Activated CD8-positive, alpha-beta memory T cell treated with anti-CD3 and anti-CD28 coated beads, Interleukin-2, amount 50 U/mL, for 24 hours (primary cell): ENCODE measurements at regions not wholly inside any gene's neighbourhood (a gene's known extent, or its start where the extent isn't known, plus 50 kb on each side); places are given as distances from the start of the nearest gene placed in this dataset.
"Not testable (repeated sequence)": the region's sequence is repeated elsewhere in the genome, so short reads cannot be mapped to it uniquely, and the experiment has no call there.

Source experiments
- DNase-seq: peaks from one replicate; pipeline ENCODE4 v3.0.0-alpha.2; 2020; ENCODE audit errors: extremely low read depth

DNA sequence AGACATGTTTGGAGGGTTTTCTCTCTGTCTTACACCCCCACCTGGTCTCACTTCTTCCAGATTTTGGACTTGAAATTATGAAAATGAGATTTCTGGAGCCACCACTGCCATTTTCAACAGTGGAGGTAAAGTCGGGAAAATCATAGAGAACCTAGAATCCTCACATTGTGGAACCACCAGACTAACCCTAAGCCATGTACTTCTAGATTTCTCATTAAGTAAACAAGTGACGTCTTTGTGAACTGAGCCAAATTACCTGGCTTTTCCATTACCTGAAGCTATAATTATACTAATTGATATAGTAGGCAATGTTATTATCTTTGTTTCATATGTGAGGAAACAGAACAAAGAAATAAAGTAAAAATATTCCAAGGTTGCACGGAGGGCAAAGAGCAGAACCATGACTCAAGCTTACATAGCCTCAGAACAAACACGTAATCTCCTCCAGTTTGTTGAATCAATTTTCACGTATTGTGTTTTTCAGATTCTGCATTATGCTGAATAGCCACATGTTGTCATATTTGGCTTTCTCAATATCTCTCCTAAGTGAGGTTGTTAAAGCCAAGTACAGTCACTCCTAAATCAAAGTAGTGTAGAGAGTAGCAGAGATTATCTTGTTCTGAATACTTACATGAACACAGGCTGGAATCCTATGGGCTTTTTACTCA lies 101.3 kb upstream of the CMC1 start:
- DNase-seq: no peak

- DNase-seq: no peak
These were observed 100.8 kb upstream of the CMC1 start for GRCh38 chr3:28140664-28141063.

DNA sequence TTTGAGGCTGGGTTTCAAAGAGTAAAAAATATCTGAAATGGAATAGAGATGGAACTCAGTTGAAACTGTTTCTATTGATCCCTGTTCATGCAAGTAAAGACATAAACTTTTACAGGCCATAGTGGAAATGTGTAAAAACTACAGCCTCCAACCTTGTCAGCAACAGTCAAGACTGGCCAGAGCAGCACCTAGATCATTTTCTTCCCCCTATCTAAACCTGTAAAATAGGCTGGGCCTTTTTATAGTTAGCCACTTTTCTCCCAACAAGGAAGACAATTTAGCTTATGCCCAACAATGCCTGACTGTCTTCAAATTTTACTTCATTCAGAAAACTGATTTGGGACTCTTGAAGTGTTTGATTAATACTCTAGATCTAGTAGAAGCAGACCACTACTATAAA lies 91.5 kb upstream of the CMC1 start:
- no peak for DNase-seq

GRCh38 chr3:28150465-28151206 lies 90.8 kb upstream of the CMC1 start:
- no peak for DNase-seq

- DNase-seq: no peak
These were observed 90.2 kb upstream of the CMC1 start for GRCh38 chr3:28151207-28151550.

- DNase-seq: no peak
These were observed 89.7 kb upstream of the CMC1 start for GRCh38 chr3:28151608-28152228.

GRCh38 chr3:28155631-28156030 lies 85.8 kb upstream of the CMC1 start:
- DNase-seq: no peak

- DNase-seq: not testable (repeated sequence)
These were observed 84.8 kb upstream of the CMC1 start for GRCh38 chr3:28156599-28156998.

- DNase-seq: no peak
These were observed 69.5 kb upstream of the CMC1 start for GRCh38 chr3:28171962-28172361.

DNA sequence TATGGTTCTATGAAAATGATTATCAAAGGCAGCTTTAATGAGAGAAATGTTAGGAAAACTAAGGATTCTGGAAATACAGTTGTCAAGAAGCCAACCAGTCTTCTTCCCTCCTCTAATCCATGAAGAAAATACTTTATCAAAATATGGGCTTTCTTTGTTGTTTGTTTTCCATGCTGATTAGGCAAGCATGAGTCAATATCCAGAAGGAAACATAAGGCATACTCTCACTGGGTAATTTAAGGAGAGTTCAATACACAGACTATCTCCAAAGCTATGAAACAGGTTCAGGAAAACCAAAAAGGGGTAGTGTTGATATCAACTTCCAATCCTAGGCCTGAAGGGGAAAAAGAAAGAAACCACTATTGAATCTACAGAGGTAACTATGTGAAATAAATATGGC lies 68.7 kb upstream of the CMC1 start:
- DNase-seq: no peak

GRCh38 chr3:28173836-28174235 lies 67.6 kb upstream of the CMC1 start:
- DNase-seq: no peak

DNA sequence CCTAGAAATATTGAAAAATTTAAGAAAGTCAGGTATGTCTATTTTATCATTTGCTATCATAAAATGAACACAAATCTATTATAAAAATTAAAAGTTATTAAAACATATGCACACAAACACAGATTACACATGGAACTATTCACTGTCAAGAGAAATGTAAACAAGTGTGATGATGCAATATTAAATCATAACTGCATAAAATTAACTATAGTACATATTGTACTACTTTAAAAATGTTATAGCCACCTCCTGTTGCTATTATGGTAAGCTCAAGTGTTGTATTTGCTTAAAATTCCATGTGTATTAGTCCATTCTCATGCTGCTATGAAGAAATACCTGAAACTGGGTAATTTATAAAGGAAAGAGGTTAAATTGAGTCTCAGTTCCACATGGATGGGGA lies 54.7 kb upstream of the CMC1 start:
- DNase-seq: no peak

DNA sequence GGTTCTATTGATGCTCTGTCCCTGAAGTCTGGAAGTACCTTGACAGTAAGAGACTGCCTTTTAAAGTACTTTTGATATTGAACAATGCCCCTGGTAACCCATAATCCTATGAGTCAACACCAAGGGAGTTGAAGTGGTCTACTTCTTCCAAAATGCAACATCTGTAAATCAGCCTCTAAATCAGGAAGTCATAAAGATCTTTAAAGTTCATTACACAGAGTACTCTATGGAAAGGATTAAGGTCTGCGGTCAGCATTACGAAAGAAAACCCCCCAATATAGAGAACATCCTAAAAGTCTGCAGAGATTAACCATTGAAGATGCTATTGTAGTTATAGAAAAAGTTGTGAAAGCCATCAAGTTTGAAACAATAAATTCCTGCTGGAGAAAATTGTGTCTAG lies 52.7 kb upstream of the CMC1 start:
- DNase-seq: no peak

GRCh38 chr3:28191363-28191762 lies 50.1 kb upstream of the CMC1 start:
- no peak for DNase-seq
